ENCODE measurements at regions not wholly inside any gene's neighbourhood (a gene's known extent, or its start where the extent isn't known, plus 50 kb on each side); places are given as distances from the start of the nearest gene placed in this dataset.

DNA sequence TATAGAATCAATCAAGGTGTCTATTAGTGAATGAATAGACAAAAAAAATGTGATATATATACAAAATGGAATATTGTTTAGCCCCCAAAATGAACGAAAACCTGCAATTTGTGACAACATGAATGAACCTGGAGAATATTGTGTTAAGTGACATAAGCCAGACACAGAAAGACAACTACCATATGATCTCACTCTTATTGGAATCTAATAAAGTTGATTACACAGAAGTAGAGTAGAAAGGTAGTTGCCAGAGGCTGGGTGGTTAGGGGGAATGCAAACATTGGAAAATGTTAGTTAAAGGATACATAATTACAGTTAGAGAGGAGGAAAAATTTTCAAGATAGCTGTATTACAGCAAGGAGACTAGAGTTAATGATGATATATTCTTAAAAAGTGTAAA lies 1962.3 kb downstream of the EFNA5 start:
- dilution Hi-C loops (cut with MboI; ENCODE audit: extremely low pct_ligation_motif_present, low sequenced_read_pairs) = no loop called here
- Histone ChIP-seq H3K27me3 (ENCODE audit: control insufficient read depth in 2 of 2, insufficient read depth in 2 of 2, low read length in 2 of 2) (no peaks in the 10 kb centered on the region), H3K9ac (replicated peaks; ENCODE audit: extremely low read depth, insufficient read depth, low read length) (no peak overlapping the region), H3K9me1 (replicated peaks; ENCODE audit: control insufficient read depth, extremely low read depth, insufficient read depth, low read length) (no peaks in the 10 kb centered on the region), H3K4me2 (ENCODE audit: insufficient read depth, low read length) (no peak overlapping the region), H3K9me3 (replicated peaks; ENCODE audit: control insufficient read depth, insufficient read depth, low read length) (no peaks in the 10 kb centered on the region), H3K4me3 (replicated peaks in 1 of 3; ENCODE audit: insufficient read depth in 1 of 3, low read depth in 1 of 3, low read length in 3 of 3) (no peak overlapping the region), H2AFZ (ENCODE audit: low read depth, low read length) (no peak overlapping the region), H3K27ac (ENCODE audit: insufficient read depth, low read depth, low read length) (no peak overlapping the region), H4K20me1 (replicated peaks; ENCODE audit: control insufficient read depth, extremely low read depth, insufficient read depth, low read length) (no peaks in the 10 kb centered on the region), H3K79me2 (ENCODE audit: control insufficient read depth, insufficient read depth, low read length) (no peaks in the 10 kb centered on the region), H3K4me1 (ENCODE audit: control insufficient read depth, extremely low read depth, insufficient read depth, low read length) (no peaks in the 10 kb centered on the region), H3K36me3 (ENCODE audit: control insufficient read depth in 2 of 2, extremely low read depth in 1 of 2, insufficient read depth in 2 of 2, low read length in 2 of 2) (no peaks in the 10 kb centered on the region)
- intact Hi-C loops (cut with micrococcal nuclease) = no loop called here
- no peak for DNase-seq (ENCODE audit: low read depth, low spot score)
- no peak for TF ChIP-seq JUN (IDR thresholded peaks at IDR 0.05; ENCODE audit: borderline replicate concordance, insufficient read depth, insufficient read length, low read depth)
- no peak for TF ChIP-seq POLR2AphosphoS5 (IDR thresholded peaks at IDR 0.05; ENCODE audit: insufficient read depth, low read depth, low read length)
- no peak for TF ChIP-seq MYC (IDR thresholded peaks at IDR 0.05; ENCODE audit: low read depth, low read length)
- TF ChIP-seq FOS (IDR thresholded peaks at IDR 0.05; ENCODE audit: borderline replicate concordance, insufficient read depth, low read length) = no peak
- TF ChIP-seq, protein P1, sequence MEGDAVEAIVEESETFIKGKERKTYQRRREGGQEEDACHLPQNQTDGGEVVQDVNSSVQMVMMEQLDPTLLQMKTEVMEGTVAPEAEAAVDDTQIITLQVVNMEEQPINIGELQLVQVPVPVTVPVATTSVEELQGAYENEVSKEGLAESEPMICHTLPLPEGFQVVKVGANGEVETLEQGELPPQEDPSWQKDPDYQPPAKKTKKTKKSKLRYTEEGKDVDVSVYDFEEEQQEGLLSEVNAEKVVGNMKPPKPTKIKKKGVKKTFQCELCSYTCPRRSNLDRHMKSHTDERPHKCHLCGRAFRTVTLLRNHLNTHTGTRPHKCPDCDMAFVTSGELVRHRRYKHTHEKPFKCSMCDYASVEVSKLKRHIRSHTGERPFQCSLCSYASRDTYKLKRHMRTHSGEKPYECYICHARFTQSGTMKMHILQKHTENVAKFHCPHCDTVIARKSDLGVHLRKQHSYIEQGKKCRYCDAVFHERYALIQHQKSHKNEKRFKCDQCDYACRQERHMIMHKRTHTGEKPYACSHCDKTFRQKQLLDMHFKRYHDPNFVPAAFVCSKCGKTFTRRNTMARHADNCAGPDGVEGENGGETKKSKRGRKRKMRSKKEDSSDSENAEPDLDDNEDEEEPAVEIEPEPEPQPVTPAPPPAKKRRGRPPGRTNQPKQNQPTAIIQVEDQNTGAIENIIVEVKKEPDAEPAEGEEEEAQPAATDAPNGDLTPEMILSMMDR (IDR thresholded peaks at IDR 0.05; ENCODE audit: extremely low read depth in 1 of 2, insufficient read depth in 1 of 2, low read depth in 1 of 2, low read length in 2 of 2) = no peak
- TF ChIP-seq, protein P2, sequence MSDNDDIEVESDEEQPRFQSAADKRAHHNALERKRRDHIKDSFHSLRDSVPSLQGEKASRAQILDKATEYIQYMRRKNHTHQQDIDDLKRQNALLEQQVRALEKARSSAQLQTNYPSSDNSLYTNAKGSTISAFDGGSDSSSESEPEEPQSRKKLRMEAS (IDR thresholded peaks at IDR 0.05; ENCODE audit: insufficient read depth, insufficient read length) = no peak
- no peak for TF ChIP-seq POLR2A (IDR thresholded peaks at IDR 0.05; ENCODE audit: low read depth, low read length)
- no peak for TF ChIP-seq GATA2 (IDR thresholded peaks at IDR 0.05; ENCODE audit: insufficient read depth, insufficient read length, low read depth, low read length)
- TF ChIP-seq EZH2 (IDR thresholded peaks at IDR 0.05; ENCODE audit: borderline replicate concordance, low read depth, low read length, severe bottlenecking) = no peak
- ChIA-PET CTCF (no interaction called here), POLR2A (no interaction called here)
- no peak for FAIRE-seq
- BruUV-seq (replicated peaks) = no TSS peak

Measured in endothelial cell of umbilical vein (primary cell).